Endothelial cell of umbilical vein (primary cell): ENCODE measurements at regions not wholly inside any gene's neighbourhood (a gene's known extent, or its start where the extent isn't known, plus 50 kb on each side); places are given as distances from the start of the nearest gene placed in this dataset.

Experiments used
- BruUV-seq: library from RNA; stranded (reverse); fragments of 400-500 nt; replicated peaks from 2 replicates; lab custom pipeline; 2021; lab: Mats Ljungman, UMichigan
- CTCF ChIA-PET: fragments of 300-600, 350-600 bp; sonication (Branson Sonifier 250); formaldehyde crosslinking; loops from one replicate; lab custom pipeline; 2021; ENCODE audit warnings: antibody characterized with exemption, inconsistent platforms; lab: Charles Lee
- POLR2A ChIA-PET: fragments of 300-600, 350-600 bp; sonication (Branson Sonifier 250); formaldehyde crosslinking; loops from one replicate; lab custom pipeline; 2021; ENCODE audit warnings: antibody characterized with exemption, inconsistent platforms; lab: Charles Lee
- DNase-seq: peaks from one replicate; pipeline ENCODE4 v3.0.0-alpha.2; 2011; ENCODE audit warnings: low read depth, low spot score
- FAIRE-seq: peaks from 2 replicates; lab custom pipeline; 2011; peaks lifted over from hg19 to GRCh38; lab: Jason Lieb, UNC
- H2AFZ ChIP-seq: 2 replicates; pipeline ENCODE4 v1.6.0; 2012; ENCODE audit warnings: low read depth, low read length, control low read depth, inconsistent platforms
- H3K27ac ChIP-seq: 2 replicates; pipeline ENCODE4 v1.5.1; 2011; ENCODE audit warnings: low read depth, mild to moderate bottlenecking, control low read depth, low read length, moderate library complexity; ENCODE audit not compliant: insufficient read depth
- H3K27me3 ChIP-seq, 2 experiments: 2 replicates each; pipeline versions ENCODE4 v1.6.0 to v1.6.1; 2011; ENCODE audit warnings: low read length in 2 of 2, mixed read lengths in 1 of 2; ENCODE audit not compliant: control insufficient read depth in 2 of 2, insufficient read depth in 2 of 2
- H3K36me3 ChIP-seq, 2 experiments: 2 replicates in 1 of 2; 3 replicates in 1 of 2; pipeline ENCODE4 v1.5.1; 2011; ENCODE audit warnings: low read length in 2 of 2, mild to moderate bottlenecking in 1 of 2, moderate library complexity in 1 of 2; ENCODE audit not compliant: control insufficient read depth in 2 of 2, insufficient read depth in 2 of 2; ENCODE audit errors: extremely low read depth in 1 of 2
- H3K4me1 ChIP-seq: 3 replicates; pipeline ENCODE4 v1.5.1; 2011; ENCODE audit warnings: mild to moderate bottlenecking, low read length; ENCODE audit not compliant: control insufficient read depth, insufficient read depth; ENCODE audit errors: extremely low read depth
- H3K4me2 ChIP-seq: 2 replicates; pipeline ENCODE4 v1.6.1; 2011; ENCODE audit warnings: low read length, control low read depth, mixed read lengths; ENCODE audit not compliant: insufficient read depth
- H3K4me3 ChIP-seq, 3 experiments: fragments of 200-600 bp in 1 of 3; sonication (generic), shearing (Covaris generic) in 1 of 3; replicated peaks in 1 of 3; 2 replicates each; pipeline ENCODE4 v1.5.1; 2011 to 2016; ENCODE audit warnings: control low read depth in 3 of 3, low read length in 3 of 3, mild to moderate bottlenecking in 2 of 3, inconsistent platforms in 1 of 3, low read depth in 1 of 3, moderate library complexity in 1 of 3; ENCODE audit not compliant: insufficient read depth in 1 of 3
- H3K79me2 ChIP-seq: 2 replicates; pipeline ENCODE4 v1.6.0; 2012; ENCODE audit warnings: low read length, inconsistent platforms; ENCODE audit not compliant: control insufficient read depth, insufficient read depth
- H3K9ac ChIP-seq: replicated peaks from 2 replicates; pipeline ENCODE3; 2011; ENCODE audit warnings: low read length, control low read depth; ENCODE audit not compliant: insufficient read depth; ENCODE audit errors: extremely low read depth
- H3K9me1 ChIP-seq: replicated peaks from 3 replicates; pipeline ENCODE4 v1.6.0; 2011; ENCODE audit warnings: mild to moderate bottlenecking, low read length; ENCODE audit not compliant: control insufficient read depth, insufficient read depth; ENCODE audit errors: extremely low read depth
- H3K9me3 ChIP-seq: replicated peaks from 2 replicates; pipeline ENCODE4 v1.5.1; 2012; ENCODE audit warnings: low read length, inconsistent platforms; ENCODE audit not compliant: control insufficient read depth, insufficient read depth
- H4K20me1 ChIP-seq: replicated peaks from 2 replicates; pipeline ENCODE3; 2011; ENCODE audit warnings: mild to moderate bottlenecking, low read length; ENCODE audit not compliant: control insufficient read depth, insufficient read depth; ENCODE audit errors: extremely low read depth
- CTCF ChIP-seq, 2 donors: IDR thresholded peaks; 1 replicate in 1 of 2; 2 replicates in 1 of 2; pipeline ENCODE4 v1.5.1; 2011; ENCODE audit warnings: low read length in 2 of 2, mild to moderate bottlenecking in 2 of 2, moderate library complexity in 2 of 2, control low read depth in 1 of 2, inconsistent platforms in 1 of 2, low read depth in 1 of 2; ENCODE audit not compliant: insufficient read depth in 1 of 2; ENCODE audit errors: extremely low read depth in 1 of 2
- EZH2 ChIP-seq: IDR thresholded peaks from 2 replicates; pipeline ENCODE4 v1.6.1; 2012; ENCODE audit warnings: borderline replicate concordance, low read depth, mild to moderate bottlenecking, moderate library complexity, low read length, inconsistent platforms; ENCODE audit not compliant: severe bottlenecking
- FOS ChIP-seq: IDR thresholded peaks from 2 replicates; pipeline ENCODE4 v1.6.1; 2011; ENCODE audit warnings: mild to moderate bottlenecking, low read length, moderate library complexity, borderline replicate concordance; ENCODE audit not compliant: insufficient read depth
- GATA2 ChIP-seq: IDR thresholded peaks from 2 replicates; pipeline ENCODE4 v1.7.0; 2011; ENCODE audit warnings: low read depth, mild to moderate bottlenecking, moderate library complexity, mixed read lengths, low read length; ENCODE audit not compliant: insufficient read length, insufficient read depth
- JUN ChIP-seq: IDR thresholded peaks from 2 replicates; pipeline ENCODE4 v1.6.1; 2011; ENCODE audit warnings: borderline replicate concordance, low read depth; ENCODE audit not compliant: insufficient read length, insufficient read depth
- MYC ChIP-seq: IDR thresholded peaks from one replicate; pipeline ENCODE4 v1.6.1; 2011; ENCODE audit warnings: mild to moderate bottlenecking, low read depth, low read length
- POLR2A ChIP-seq: IDR thresholded peaks from 2 replicates; pipeline ENCODE4 v1.6.1; 2012; ENCODE audit warnings: low read depth, mild to moderate bottlenecking, control low read depth, low read length
- POLR2AphosphoS5 ChIP-seq: IDR thresholded peaks from 2 replicates; pipeline ENCODE4 v1.6.1; 2012; ENCODE audit warnings: low read depth, mild to moderate bottlenecking, control low read depth, low read length, moderate library complexity; ENCODE audit not compliant: insufficient read depth
- dilution Hi-C: fragments of 300-500 bp; cut with MboI; formaldehyde crosslinking; loops from one replicate; pipeline ENCODE4 v1.15.0; 2019; ENCODE audit warnings: low sequenced_read_pairs; ENCODE audit not compliant: extremely low pct_ligation_motif_present
- intact Hi-C: fragments of 100-400 bp; cut with micrococcal nuclease; formaldehyde crosslinking; loops from one replicate; pipeline ENCODE4 v1.10.0; 2022
- TF ChIP-seq, protein P1 (sequence below): IDR thresholded peaks from 2 replicates; pipeline ENCODE4 v1.6.1; 2011; ENCODE audit not compliant: insufficient read depth, insufficient read length

GRCh38 chr5:133821889-133822288, 146.5 kb downstream of the C5orf15 start:
- dilution Hi-C loops (no loop called here), intact Hi-C loops (no loop called here)
- no peak overlapping the region for H3K4me3 ChIP-seq
- no peaks in the 10 kb centered on the region for H3K4me1 ChIP-seq
- no peak overlapping the region for H2AFZ ChIP-seq
- H3K9me3 ChIP-seq, result no peaks in the 10 kb centered on the region
- H3K9ac ChIP-seq, result no peak overlapping the region
- DNase-seq (no peak), FAIRE-seq (no peak)
- POLR2A ChIA-PET, result no interaction called here
- peaks cover 23 to 27% of the 10 kb centered on the region in 2 experiments for H3K27me3 ChIP-seq
- H3K79me2 ChIP-seq, result no peaks in the 10 kb centered on the region
- BruUV-seq, result no TSS peak
- H3K4me2 ChIP-seq, result no peak overlapping the region
- H4K20me1 ChIP-seq, result no peaks in the 10 kb centered on the region
- CTCF ChIA-PET, result interaction anchor here (0.6 to 0.8 kb wide), 2 partner anchors 9 to 10 kb away, joined by 3 read pairs; no protein-coding TSS in a partner anchor
- H3K9me1 ChIP-seq, result no peaks in the 10 kb centered on the region
- TF ChIP-seq FOS, result no peak
- TF ChIP-seq POLR2A, result no peak
- no peak for TF ChIP-seq MYC
- no peak for TF ChIP-seq EZH2
- TF ChIP-seq, protein P1, sequence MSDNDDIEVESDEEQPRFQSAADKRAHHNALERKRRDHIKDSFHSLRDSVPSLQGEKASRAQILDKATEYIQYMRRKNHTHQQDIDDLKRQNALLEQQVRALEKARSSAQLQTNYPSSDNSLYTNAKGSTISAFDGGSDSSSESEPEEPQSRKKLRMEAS, result no peak
- no peak for TF ChIP-seq CTCF (IDR thresholded peaks at IDR 0.05; ENCODE audit: extremely low read depth in 1 of 2, insufficient read depth in 1 of 2, low read depth in 1 of 2, low read length in 2 of 2)
- TF ChIP-seq GATA2, result no peak
- no peak for TF ChIP-seq JUN
- no peak for TF ChIP-seq POLR2AphosphoS5
- H3K36me3 ChIP-seq, result no peaks in the 10 kb centered on the region
- no peak overlapping the region for H3K27ac ChIP-seq
